ENCODE measurements at regions not wholly inside any gene's neighbourhood (a gene's known extent, or its start where the extent isn't known, plus 50 kb on each side); places are given as distances from the start of the nearest gene placed in this dataset.

GRCh38 chr11:56799691-56800210 lies 51.3 kb upstream of the OR9G4 start:
- TF ChIP-seq, protein P1, sequence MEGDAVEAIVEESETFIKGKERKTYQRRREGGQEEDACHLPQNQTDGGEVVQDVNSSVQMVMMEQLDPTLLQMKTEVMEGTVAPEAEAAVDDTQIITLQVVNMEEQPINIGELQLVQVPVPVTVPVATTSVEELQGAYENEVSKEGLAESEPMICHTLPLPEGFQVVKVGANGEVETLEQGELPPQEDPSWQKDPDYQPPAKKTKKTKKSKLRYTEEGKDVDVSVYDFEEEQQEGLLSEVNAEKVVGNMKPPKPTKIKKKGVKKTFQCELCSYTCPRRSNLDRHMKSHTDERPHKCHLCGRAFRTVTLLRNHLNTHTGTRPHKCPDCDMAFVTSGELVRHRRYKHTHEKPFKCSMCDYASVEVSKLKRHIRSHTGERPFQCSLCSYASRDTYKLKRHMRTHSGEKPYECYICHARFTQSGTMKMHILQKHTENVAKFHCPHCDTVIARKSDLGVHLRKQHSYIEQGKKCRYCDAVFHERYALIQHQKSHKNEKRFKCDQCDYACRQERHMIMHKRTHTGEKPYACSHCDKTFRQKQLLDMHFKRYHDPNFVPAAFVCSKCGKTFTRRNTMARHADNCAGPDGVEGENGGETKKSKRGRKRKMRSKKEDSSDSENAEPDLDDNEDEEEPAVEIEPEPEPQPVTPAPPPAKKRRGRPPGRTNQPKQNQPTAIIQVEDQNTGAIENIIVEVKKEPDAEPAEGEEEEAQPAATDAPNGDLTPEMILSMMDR (IDR thresholded peaks at IDR 0.05) = no peak
- no peak for TF ChIP-seq EZH2 (IDR thresholded peaks at IDR 0.05; ENCODE audit: borderline replicate concordance, insufficient read depth, low read depth, low read length, poor library complexity, severe bottlenecking)
